ENCODE measurements at regions not wholly inside any gene's neighbourhood (a gene's known extent, or its start where the extent isn't known, plus 50 kb on each side); places are given as distances from the start of the nearest gene placed in this dataset.

- Histone ChIP-seq H3K4me1 (ENCODE audit: insufficient read depth, low read length, severe bottlenecking) (peaks cover 6% of the 10 kb centered on the region), H3K9me3 (ENCODE audit: low read length) (no peaks in the 10 kb centered on the region), H3K4me3 (ENCODE audit: low read depth, low read length, poor library complexity, severe bottlenecking) (no peak overlapping the region), H3K36me3 (ENCODE audit: insufficient read depth, low read length) (no peaks in the 10 kb centered on the region), H3K27ac (ENCODE audit: low read depth, low read length, poor library complexity, severe bottlenecking) (no peak overlapping the region), H3F3A (ENCODE audit: insufficient read depth, low read length) (no peaks in the 10 kb centered on the region), H3K9me2 (ENCODE audit: low read depth, low read length) (no peaks in the 10 kb centered on the region), H2AFZ (ENCODE audit: low read length) (no peak overlapping the region), H3K27me3 (ENCODE audit: insufficient read depth, low read length) (no peaks in the 10 kb centered on the region), H3K79me2 (ENCODE audit: insufficient read depth, low read length) (no peaks in the 10 kb centered on the region), H3K4me2 (ENCODE audit: low read length) (no peak overlapping the region), H3K9ac (ENCODE audit: low read length) (no peak overlapping the region), H4K20me1 (ENCODE audit: insufficient read depth, low read length) (no peaks in the 10 kb centered on the region)
- no peak for TF ChIP-seq CTCF (IDR thresholded peaks at IDR 0.05; ENCODE audit: low read length)
- TF ChIP-seq EZH2 (IDR thresholded peaks at IDR 0.05; ENCODE audit: borderline replicate concordance, low read length): no peak
Observed at GRCh38 chrX:5388087-5388486, 840.6 kb downstream of the NLGN4X start.

GRCh38 chrX:5380426-5380825 is 848.2 kb downstream of the NLGN4X start:
- H4K20me1 ChIP-seq (ENCODE audit: insufficient read depth, low read length): no peaks in the 10 kb centered on the region
- H3F3A ChIP-seq (ENCODE audit: insufficient read depth, low read length): no peaks in the 10 kb centered on the region
- H3K9me2 ChIP-seq (ENCODE audit: low read depth, low read length): no peaks in the 10 kb centered on the region
- H3K4me1 ChIP-seq (ENCODE audit: insufficient read depth, low read length, severe bottlenecking): no peaks in the 10 kb centered on the region
- no peaks in the 10 kb centered on the region for H3K79me2 ChIP-seq (ENCODE audit: insufficient read depth, low read length)
- no peaks in the 10 kb centered on the region for H3K27me3 ChIP-seq (ENCODE audit: insufficient read depth, low read length)
- TF ChIP-seq EZH2 (IDR thresholded peaks at IDR 0.05; ENCODE audit: borderline replicate concordance, low read length) (no peak), CTCF (IDR thresholded peaks at IDR 0.05; ENCODE audit: low read length) (no peak)
- H2AFZ ChIP-seq (ENCODE audit: low read length): no peak overlapping the region
- H3K9ac ChIP-seq (ENCODE audit: low read length): no peak overlapping the region
- H3K4me3 ChIP-seq (ENCODE audit: low read depth, low read length, poor library complexity, severe bottlenecking): no peak overlapping the region
- no peak overlapping the region for H3K27ac ChIP-seq (ENCODE audit: low read depth, low read length, poor library complexity, severe bottlenecking)
- H3K9me3 ChIP-seq (ENCODE audit: low read length): no peaks in the 10 kb centered on the region
- H3K36me3 ChIP-seq (ENCODE audit: insufficient read depth, low read length): no peaks in the 10 kb centered on the region
- H3K4me2 ChIP-seq (ENCODE audit: low read length): no peak overlapping the region

GRCh38 chrX:5341902-5342301 is 886.8 kb downstream of the NLGN4X start:
- no peak for TF ChIP-seq CTCF (IDR thresholded peaks at IDR 0.05; ENCODE audit: low read length)
- TF ChIP-seq EZH2 (IDR thresholded peaks at IDR 0.05; ENCODE audit: borderline replicate concordance, low read length): no peak
- no peaks in the 10 kb centered on the region for H3F3A ChIP-seq (ENCODE audit: insufficient read depth, low read length)

More at GRCh38 chrX:5341902-5342301, 886.8 kb downstream of the NLGN4X start:
- H3K27me3 ChIP-seq (ENCODE audit: insufficient read depth, low read length): no peaks in the 10 kb centered on the region
- H3K36me3 ChIP-seq (ENCODE audit: insufficient read depth, low read length): no peaks in the 10 kb centered on the region
- no peak overlapping the region for H2AFZ ChIP-seq (ENCODE audit: low read length)
- H3K79me2 ChIP-seq (ENCODE audit: insufficient read depth, low read length): no peaks in the 10 kb centered on the region
- H4K20me1 ChIP-seq (ENCODE audit: insufficient read depth, low read length): no peaks in the 10 kb centered on the region
- no peak overlapping the region for H3K9ac ChIP-seq (ENCODE audit: low read length)
- H3K4me3 ChIP-seq (ENCODE audit: low read depth, low read length, poor library complexity, severe bottlenecking): no peak overlapping the region
- no peak overlapping the region for H3K4me2 ChIP-seq (ENCODE audit: low read length)
- H3K9me2 ChIP-seq (ENCODE audit: low read depth, low read length): no peaks in the 10 kb centered on the region
- no peak overlapping the region for H3K27ac ChIP-seq (ENCODE audit: low read depth, low read length, poor library complexity, severe bottlenecking)
- H3K9me3 ChIP-seq (ENCODE audit: low read length): no peaks in the 10 kb centered on the region
- H3K4me1 ChIP-seq (ENCODE audit: insufficient read depth, low read length, severe bottlenecking): no peaks in the 10 kb centered on the region

Measured in OCI-LY1 (cell line).